22Rv1 (cell line): ENCODE measurements at regions not wholly inside any gene's neighbourhood (a gene's known extent, or its start where the extent isn't known, plus 50 kb on each side); places are given as distances from the start of the nearest gene placed in this dataset.

Experiments
- H3K27ac ChIP-seq: fragments of 450-650 bp; 2 replicates; pipeline ENCODE4 v1.5.1; 2017
- CTCF ChIP-seq: fragments of 450-650 bp; IDR thresholded peaks from 2 replicates; pipeline ENCODE4 v1.5.1; 2017; ENCODE audit warnings: mild to moderate bottlenecking
- ZFX ChIP-seq: fragments of 450-650 bp; IDR thresholded peaks from 2 replicates; pipeline ENCODE4 v1.6.1; 2017; ENCODE audit warnings: antibody characterized with exemption, borderline replicate concordance

GRCh38 chr7:50213622-50214017, 90.9 kb upstream of the IKZF1 start:
- TF ChIP-seq ZFX (no peak), CTCF (no peak)
- no peak overlapping the region for H3K27ac ChIP-seq

GRCh38 chr7:50212666-50213621, 91.6 kb upstream of the IKZF1 start:
- TF ChIP-seq CTCF (no peak), ZFX (no peak)
- H3K27ac ChIP-seq, result no peak overlapping the region

- H3K27ac ChIP-seq, result no peak overlapping the region
Measured at GRCh38 chr7:50212016-50212325, 92.5 kb upstream of the IKZF1 start.

GRCh38 chr7:50211130-50212015, 93.1 kb upstream of the IKZF1 start:
- no peak overlapping the region for H3K27ac ChIP-seq
- TF ChIP-seq CTCF, result no peak
- no peak for TF ChIP-seq ZFX

More at GRCh38 chr7:50212016-50212325, 92.5 kb upstream of the IKZF1 start:
- no peak for TF ChIP-seq ZFX
- no peak for TF ChIP-seq CTCF

GRCh38 chr7:50210706-50211115, 93.8 kb upstream of the IKZF1 start:
- TF ChIP-seq ZFX (no peak), CTCF (no peak)
- H3K27ac ChIP-seq, result no peak overlapping the region

GRCh38 chr7:50209461-50210135, 94.9 kb upstream of the IKZF1 start:
- no peak for TF ChIP-seq ZFX
- no peak for TF ChIP-seq CTCF
- H3K27ac ChIP-seq, result no peak overlapping the region
